GM13976 (cell line): ENCODE measurements at regions not wholly inside any gene's neighbourhood (a gene's known extent, or its start where the extent isn't known, plus 50 kb on each side); places are given as distances from the start of the nearest gene placed in this dataset.
"Not testable (repeated sequence)": the region's sequence is repeated elsewhere in the genome, so short reads cannot be mapped to it uniquely, and the experiment has no call there.

ENCODE experiments used
- DNase-seq: peaks from one replicate; pipeline ENCODE4 v3.0.0; 2012; ENCODE audit warnings: low spot score
- in situ Hi-C: fragments of 300-500 bp; cut with MboI; formaldehyde crosslinking; loops from one replicate; pipeline ENCODE4 v1.12.0; 2022; ENCODE audit warnings: low sequenced_read_pairs, mixed read lengths, inconsistent platforms; ENCODE audit not compliant: unreplicated experiment
- TF ChIP-seq, protein P1 (sequence below): IDR thresholded peaks from 2 replicates; pipeline ENCODE4 v1.5.1; 2012; ENCODE audit warnings: borderline replicate concordance, mild to moderate bottlenecking; ENCODE audit not compliant: insufficient read depth; ENCODE audit errors: extremely low read depth, missing control alignments, control extremely low read depth

DNA sequence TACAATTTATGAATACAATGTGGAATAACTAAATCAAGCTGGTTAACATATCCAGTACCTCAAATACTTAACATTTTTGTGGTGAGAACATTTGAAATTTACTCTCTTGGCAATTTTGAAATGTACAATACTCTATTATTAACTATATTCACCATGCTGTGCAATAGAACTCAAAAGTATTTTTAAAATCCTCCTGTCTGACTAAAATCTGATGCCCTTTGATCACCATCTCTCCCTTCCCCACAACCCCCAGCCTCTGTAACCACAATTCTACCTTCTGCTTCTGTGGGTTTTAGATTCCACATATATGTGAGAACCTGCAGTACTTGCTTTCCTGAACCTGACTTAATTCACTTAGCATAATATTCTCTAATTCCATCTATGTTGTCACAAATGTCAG is 71.6 kb upstream of the ALOX12 start:
- TF ChIP-seq, protein P1, sequence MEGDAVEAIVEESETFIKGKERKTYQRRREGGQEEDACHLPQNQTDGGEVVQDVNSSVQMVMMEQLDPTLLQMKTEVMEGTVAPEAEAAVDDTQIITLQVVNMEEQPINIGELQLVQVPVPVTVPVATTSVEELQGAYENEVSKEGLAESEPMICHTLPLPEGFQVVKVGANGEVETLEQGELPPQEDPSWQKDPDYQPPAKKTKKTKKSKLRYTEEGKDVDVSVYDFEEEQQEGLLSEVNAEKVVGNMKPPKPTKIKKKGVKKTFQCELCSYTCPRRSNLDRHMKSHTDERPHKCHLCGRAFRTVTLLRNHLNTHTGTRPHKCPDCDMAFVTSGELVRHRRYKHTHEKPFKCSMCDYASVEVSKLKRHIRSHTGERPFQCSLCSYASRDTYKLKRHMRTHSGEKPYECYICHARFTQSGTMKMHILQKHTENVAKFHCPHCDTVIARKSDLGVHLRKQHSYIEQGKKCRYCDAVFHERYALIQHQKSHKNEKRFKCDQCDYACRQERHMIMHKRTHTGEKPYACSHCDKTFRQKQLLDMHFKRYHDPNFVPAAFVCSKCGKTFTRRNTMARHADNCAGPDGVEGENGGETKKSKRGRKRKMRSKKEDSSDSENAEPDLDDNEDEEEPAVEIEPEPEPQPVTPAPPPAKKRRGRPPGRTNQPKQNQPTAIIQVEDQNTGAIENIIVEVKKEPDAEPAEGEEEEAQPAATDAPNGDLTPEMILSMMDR: no peak
- DNase-seq: no peak
- in situ Hi-C loops: loop anchor here (25.0 kb wide), 1 partner anchor 213 kb away; no protein-coding TSS in a partner anchor

- TF ChIP-seq, protein P1: no peak
- DNase-seq: no peak
- in situ Hi-C loops: no loop called here
Measured at GRCh38 chr17:6926667-6927066, 69.2 kb upstream of the ALOX12 start.

DNA sequence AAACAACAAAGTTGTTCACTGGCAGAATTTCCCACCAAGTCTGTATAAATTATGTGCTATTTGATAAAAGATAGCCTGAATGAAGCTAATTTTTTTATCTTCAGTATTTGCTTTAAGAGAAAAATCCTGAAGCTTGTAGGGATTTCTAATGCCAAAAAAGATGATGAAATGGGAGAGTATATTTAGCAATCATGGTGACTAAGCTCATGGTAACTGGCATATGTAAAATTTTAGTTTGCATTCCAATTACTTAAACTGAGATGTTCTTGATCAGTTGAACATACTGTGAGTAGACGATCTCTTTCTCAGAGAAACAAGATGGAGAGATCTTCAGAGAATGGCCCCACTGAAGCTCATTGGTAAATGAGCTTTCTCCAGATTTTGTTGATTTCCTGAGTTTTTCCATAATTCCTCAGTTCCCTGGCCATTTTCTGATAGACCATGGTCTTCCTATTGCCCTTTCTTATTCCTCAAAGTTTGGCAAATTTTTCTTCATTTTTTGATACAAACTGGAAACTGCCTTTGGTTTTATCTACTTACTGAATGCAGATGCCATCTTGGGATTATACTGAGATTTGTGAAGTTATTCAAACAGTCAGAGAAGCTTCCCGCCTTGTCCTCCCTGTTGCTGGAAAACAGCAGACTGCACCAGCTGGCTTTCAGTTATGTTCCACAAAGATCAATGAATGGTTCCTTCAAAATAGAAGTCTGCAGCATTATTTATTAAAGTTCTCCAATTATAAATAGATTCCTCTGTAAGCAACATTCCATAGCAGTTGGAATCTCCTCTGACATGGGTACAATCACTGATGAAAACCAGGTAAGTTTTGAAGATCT is 68.3 kb upstream of the ALOX12 start:
- TF ChIP-seq, protein P1: no peak
- no peak for DNase-seq
- in situ Hi-C loops: no loop called here

- TF ChIP-seq, protein P1: no peak
- in situ Hi-C loops: no loop called here
- no peak for DNase-seq
Measured at GRCh38 chr17:6928193-6928592, 67.7 kb upstream of the ALOX12 start.

GRCh38 chr17:6930749-6931148 is 65.1 kb upstream of the ALOX12 start:
- no peak for DNase-seq
- in situ Hi-C loops: no loop called here
- TF ChIP-seq, protein P1: no peak

GRCh38 chr17:6934544-6934943 is 61.3 kb upstream of the ALOX12 start:
- DNase-seq, in situ Hi-C loops: not testable (repeated sequence)

GRCh38 chr17:6936370-6937028 is 59.4 kb upstream of the ALOX12 start:
- in situ Hi-C loops: no loop called here
- peak; percentile 52 for DNase-seq
- TF ChIP-seq, protein P1: no peak
